AG20443 (cell line): ENCODE measurements at regions not wholly inside any gene's neighbourhood (a gene's known extent, or its start where the extent isn't known, plus 50 kb on each side); places are given as distances from the start of the nearest gene placed in this dataset.
"Not testable (repeated sequence)": the region's sequence is repeated elsewhere in the genome, so short reads cannot be mapped to it uniquely, and the experiment has no call there.

Experiments used
- DNase-seq: peaks from one replicate; pipeline ENCODE4 v3.0.0; 2012; ENCODE audit warnings: low spot score, mixed read lengths

DNA sequence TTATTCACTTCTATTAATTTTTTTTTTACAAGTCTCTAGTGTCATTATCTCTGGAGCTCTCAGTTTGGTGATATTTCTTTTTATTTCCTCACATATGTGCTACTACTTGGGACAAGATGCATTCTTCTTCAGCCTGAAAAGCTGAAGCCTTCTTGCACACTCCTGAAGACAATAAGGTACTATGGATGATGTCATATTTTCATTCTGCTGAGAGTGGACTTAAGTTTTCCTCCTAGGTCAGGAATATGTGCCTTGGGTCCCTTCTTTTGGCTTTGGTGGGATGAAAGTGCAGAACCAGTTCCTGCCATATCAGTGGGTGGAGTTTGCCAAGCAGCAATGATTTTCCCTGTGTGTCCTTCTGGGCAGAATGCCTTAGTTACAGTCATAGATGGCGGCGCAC is 188.7 kb upstream of the EYA4 start:
- DNase-seq: no peak

DNA sequence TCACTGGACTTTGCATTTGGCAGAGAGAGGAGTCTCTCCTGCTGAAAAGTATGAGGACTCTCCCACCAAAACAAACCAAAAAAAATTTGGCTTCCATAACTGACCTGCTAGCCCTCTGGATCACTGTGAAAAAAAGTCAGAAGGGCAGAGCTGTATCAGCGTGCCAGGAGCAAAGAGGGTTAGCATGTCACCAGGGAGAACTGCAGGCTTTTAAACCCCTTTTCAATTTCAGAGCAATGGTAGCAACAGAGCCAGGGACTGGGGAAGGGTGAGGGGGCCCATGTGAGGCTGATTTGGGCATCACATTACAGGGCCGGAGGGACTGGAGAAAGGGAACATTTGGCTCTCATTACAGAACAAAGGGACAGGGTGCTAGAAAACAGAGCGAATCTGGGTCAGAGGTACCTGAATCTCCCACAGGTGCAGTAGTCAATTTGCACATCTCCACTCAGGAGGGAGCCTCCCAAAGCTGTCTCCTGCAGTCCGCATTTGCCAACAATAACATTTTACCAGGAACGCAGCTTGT is 185.7 kb upstream of the EYA4 start:
- DNase-seq: no peak

DNA sequence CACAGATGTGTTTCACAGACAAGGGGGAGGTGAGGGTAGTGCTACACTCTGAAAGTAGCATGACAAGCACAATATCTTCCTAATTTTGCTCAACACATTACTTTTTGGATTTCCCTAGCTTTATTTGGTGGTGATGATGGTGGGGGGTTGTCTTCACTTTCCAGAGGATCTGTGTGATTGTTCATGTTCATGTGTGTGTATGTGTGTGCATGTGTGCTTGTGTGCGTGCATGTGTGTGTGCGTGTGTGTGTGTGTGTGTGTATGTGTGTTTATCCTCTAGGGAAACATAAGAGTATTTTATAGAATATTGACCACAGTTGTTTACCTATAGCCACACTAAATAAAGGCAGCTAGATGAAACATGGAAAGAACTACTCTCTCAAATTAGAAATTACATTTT is 183.8 kb upstream of the EYA4 start:
- no peak for DNase-seq

DNA sequence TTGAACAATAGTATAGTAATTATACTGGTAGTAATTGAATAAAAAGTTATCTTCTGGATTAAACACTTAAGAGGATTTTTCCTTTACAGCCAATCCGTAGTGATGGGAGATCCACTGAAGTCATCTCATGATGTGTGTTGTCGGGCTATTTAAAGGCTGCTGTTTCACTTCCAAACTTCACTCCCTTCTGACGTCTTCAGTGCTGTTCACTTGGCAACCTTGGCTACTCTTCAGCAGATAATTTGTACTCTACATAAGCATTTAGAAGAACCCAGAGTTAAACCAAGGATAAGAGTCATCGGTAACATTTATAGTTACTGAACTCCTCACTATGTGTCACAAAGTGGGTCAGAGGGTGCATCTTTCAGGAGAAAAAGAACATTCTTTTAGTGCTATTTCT is 179.1 kb upstream of the EYA4 start:
- peak; percentile 25 for DNase-seq

DNA sequence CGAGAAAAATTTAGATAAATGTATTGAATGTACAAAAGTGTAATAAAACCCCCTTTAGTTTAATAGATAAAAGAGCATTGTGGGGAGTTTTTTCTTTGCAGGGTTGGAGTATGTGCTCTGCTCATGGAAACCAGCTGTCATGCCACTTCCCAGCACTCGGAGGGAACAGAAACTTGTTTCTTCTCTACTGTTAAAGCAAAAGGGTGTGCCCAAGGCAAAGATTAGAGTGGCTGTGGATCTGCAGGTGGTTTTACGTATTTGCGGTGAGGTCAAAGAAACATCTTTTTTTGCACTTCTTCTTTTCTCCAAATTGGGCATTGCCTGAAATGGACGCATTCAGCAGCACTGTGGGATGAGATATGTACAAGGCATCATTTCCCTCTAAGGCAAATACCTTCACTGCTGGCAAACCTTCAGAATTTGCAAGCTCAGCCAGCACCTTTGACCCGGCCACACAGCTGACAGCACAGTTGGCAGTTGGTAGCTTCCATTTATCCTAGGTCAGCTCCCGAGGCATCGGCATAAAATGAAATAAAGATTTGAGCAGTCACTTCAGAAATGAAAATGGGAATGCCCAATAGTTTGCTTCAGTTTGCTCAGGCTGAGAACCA is 178.4 kb upstream of the EYA4 start:
- no peak for DNase-seq

DNA sequence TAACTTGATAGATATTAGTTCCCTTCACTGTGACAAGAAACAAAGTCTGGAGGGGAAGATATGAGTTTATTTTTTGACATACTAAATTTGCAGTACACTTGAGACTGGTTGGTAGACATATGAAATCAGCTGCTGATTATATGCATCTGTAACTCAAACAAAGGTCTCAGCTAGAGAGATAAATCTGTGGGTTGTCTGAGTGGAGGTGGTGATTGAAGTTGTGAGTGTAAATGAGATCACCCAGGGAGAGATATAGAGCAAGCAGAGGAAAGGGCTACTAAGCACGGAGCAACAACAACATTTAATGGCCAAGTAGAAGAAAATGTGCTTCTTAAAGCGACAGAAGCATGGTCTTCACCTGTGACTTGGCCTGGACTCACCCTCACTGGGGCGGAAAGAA is 173.2 kb upstream of the EYA4 start:
- DNase-seq: no peak

DNA sequence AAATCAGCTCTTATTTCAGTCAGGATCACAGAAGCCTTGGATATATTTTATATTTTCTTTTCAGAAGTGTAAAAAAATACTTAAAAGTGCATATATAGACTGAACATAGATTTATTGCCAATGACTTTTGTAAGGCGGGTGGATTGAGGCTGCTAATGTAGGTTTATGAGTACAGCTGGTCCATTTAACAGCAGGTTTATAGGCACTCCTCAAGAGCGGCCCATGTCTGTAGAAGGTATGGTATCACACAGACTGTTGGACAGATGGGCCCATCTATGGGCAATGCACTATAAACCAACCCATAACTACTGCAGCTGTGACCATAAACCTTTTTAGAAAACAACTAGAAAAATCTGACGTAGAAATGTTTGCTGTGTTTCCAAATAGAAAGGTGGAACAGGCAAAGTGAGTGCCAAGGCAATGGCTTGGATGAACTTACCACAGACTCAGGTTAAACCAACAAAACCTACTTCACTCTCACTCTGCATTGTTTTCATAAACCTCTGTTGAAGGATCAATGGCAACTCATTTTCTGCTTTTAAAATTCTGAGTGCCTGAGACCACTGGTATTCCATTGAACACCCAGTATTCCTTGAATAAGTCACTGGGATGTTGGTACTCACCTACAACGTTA is 170.6 kb upstream of the EYA4 start:
- DNase-seq: no peak

DNA sequence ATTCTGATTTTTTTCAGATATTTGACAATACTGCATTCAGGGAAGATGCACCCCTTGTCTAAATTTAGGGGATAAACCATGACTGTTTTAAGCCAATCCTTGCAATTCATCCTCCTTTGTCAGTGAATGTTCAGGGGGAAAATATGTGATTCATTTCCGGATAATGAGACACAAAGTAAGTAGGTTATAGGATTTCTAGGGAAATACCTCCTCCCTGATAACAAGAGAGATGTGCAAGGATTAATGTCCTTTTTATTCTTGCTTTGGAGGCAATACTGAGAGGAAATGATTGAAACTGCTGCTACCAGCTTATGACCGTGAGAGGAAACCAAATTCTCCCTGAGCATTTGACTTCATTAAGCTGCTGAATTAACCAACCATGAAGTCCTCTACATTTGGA is 161.3 kb upstream of the EYA4 start:
- no peak for DNase-seq

DNA sequence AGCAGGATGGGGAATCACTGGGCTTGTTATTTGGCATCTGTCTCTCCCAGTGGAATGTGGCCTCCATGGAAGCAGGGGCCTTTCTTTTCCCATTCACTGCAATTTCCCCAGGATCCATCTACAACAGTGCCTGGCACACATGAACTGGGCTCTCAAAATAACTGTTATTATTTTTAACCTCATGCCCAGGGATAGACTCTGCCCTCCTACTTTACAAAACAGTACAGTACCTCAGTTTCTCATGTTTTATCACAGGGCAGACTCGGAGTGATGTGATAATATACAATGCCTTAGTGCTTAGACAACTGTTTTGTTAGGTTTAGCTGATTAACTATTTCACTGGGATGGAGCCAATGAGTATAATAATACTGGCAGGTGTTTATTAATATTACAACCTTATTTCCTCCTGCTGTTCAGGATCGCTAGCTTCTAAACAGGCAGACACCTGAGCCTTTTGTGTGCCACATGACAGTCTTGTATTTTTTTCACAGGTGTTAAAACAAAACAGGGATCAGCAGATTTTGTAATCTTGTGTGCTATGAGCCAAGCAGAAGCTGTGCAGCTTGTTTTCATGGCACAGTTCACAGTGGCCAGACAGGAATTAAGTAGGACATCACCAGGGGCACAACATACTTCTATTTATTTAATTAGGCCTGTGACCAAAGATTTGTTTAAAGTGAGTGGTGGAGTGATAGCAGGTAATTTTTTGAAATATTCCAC is 157.7 kb upstream of the EYA4 start:
- no peak for DNase-seq

DNA sequence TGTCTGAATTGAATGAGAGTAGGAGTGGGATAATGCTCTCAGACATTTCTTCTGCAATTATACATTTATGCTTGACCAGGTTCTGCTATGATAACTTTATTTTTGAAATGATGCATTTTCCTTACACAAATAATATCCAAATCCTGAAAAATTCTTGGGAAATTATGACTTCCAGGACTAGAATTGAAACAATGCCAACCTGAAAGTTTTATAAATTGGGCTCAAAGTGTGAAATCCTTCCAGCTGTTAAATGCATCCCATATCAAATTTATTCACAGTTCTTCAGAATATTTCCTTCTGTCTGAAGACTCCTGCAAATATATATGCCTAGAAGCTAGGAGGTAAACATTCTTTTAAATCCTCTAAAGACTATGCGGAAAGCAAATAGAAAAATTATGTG is 155.7 kb upstream of the EYA4 start:
- DNase-seq: no peak

DNA sequence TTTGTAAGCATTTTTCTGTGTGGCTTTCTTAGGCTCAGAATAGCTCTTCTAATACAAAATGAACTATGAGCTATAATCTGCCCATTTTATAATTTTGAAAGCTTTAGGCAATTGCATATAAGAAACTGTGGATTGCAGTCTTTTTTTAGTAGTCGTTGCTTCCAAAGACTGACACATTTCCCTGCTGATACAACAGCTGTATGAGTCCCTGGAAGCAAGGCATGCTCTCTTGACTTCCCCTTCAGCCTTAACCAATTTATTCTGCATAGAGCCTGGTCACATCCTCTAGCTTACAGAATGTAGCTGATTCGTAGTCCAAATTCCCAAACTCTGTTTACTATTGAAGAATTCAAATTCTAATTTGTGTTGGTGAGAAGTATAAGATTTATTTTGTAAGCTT is 155.3 kb upstream of the EYA4 start:
- DNase-seq: no peak

DNA sequence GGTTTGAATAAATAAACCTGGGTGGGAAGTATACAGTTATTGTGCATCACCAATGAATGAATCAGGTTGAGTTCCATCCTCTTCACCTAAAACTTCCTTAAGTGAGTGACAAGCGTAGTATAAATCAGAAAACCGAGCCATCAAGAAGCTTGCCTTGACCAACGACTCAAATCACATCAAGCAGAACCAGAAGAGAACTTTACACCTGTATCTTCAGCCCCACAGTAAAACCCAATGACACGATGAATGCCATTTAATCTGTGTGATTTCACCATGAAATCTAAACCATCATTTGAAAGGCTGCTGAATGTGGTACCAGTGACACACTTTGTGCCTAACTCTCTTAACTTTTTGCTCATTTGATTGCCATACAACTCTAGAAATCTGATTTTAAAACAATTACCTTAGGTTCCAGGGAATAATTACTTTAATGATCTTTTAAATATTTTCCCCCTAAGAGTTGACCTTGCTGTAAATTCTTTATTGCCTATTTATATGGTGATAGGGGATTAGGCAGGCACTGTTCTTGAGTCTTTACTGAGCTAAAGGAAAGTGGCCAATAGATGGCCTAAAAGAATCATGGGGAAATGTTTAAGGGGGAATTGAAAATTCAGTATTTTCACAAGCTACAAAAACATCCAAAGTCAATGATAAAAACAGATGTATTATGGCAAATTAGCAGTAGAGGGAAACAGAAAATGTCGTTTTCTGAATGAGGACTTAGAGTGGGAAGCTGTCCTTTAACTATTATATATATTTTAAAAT is 152.0 kb upstream of the EYA4 start:
- no peak for DNase-seq

DNA sequence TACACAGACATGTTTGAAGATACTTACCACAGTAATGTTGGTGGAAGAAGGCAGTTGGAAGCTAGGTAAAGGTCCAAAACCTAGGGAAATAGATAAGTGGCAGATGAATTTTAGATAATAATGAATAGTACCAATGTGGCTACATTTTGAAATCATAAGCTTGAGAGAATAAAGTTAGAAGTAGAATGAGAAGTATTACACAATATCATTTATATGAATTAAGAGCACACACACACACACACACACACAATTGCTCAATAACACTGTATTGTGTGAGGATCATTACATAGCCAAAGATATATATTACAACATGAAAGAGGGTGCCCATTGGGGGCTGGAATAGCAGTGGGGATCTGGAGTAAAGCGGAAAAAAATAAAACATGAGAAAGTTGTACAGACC is 149.0 kb upstream of the EYA4 start:
- no peak for DNase-seq

DNA sequence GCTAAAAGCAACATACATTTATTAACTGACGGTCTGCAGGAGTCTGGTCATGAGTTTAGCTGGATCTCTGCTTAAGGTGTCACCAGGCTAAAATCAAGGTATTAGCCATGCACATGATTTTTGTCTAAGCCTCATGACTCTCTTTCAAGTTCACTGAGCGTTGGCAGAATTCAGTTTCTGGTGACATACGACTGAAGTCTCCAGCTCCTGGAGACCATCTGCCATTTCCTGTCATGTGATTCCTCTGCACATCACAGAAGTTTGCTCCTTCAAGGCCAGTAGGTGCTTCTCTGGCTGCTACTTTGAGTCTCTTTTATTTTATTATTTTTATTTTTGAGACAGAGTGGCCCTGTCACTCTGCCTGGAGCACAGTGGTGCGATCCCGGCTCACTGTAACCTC is 148.4 kb upstream of the EYA4 start:
- DNase-seq: no peak

DNA sequence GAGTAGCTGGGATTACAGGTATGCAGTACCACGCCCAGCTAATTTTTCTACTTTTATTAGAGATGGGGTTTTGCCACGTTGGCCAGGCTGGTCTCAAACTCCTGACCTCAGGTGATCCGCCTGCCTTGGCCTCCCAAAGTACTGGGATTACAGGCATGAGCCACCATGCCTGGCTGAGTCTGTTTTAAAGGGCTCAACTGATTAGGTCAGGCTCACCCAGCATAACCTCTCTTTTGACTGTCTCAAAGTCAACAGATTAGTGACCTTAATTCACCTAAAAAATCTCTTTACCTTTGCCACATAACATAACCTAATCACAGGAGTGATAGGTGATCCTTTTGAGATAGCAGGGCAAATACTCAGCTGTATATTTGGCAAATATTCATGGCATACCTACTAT is 147.9 kb upstream of the EYA4 start:
- not testable (repeated sequence) for DNase-seq

DNA sequence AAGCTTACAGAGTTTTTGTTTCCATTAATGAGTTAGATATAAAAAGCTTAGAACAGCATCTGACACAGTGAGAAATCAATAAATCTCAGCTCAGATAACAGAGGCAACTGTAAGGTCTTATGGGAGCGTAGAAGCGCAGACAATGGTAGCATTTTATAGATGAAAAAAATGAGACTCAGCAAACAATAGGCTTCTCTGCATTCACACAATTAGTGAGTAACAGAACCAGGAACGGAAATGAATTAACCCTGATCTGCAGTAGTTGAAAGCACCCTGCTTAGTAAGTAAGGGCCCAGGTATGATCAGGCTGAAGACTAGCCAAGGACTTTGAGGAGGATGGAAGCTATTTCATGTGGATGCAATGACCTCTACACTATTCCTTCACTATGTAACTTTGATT is 147.2 kb upstream of the EYA4 start:
- DNase-seq: no peak

DNA sequence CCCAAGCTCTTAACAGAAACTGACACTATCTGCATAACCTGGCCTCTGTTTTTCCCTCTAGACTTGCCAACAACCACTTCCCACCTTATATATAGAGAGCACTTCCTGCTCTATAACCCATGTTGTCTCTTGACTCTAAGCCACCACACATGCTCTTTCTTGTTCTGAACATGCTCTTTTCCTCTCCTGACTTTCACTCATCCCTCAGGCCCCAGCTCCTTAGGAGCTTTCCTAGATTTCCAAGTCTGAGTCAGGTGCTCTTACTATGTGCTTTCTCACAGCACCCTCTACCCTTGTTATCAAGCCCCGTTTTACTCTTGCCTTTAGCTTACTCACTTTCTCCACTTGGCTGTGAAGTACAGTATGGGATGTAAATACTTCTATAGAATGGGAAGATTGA is 143.9 kb upstream of the EYA4 start:
- DNase-seq: no peak

DNA sequence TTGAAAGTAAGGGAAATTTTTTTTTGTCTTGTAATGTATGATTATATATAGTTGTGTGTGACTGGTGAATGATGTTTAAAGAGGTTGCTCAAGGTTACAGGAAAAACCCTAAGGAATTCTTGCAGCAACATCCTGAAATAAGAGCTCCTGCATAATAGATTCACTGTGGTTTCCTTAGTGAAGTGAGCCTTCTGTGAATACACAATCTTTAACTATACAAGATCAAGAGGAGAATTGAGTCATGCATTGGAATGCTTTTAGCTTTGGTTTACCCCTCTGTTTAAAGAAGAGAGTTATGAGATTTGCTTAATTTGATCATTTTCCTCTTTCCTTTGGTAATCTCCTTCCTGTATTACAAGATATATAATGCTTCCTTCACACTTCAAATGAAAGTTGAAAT is 141.6 kb upstream of the EYA4 start:
- no peak for DNase-seq

DNA sequence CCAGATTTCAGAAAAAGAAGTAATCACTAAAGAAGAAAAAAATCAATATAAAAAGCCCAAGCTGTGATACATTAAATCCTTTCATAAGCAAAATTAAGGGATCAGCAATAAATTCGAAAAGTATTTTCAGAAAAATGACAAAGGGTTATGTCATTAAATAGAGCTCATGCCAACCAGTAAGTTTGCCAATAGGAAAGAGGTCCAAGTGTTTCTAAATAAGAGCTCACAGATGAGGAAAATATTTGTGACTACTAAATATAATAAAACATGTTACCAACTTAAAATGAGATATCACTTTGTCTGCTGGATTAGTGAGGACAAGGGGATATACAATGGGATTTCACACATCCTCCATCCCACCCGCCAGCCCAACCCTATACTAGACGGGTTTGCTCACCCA is 140.3 kb upstream of the EYA4 start:
- DNase-seq: no peak

DNA sequence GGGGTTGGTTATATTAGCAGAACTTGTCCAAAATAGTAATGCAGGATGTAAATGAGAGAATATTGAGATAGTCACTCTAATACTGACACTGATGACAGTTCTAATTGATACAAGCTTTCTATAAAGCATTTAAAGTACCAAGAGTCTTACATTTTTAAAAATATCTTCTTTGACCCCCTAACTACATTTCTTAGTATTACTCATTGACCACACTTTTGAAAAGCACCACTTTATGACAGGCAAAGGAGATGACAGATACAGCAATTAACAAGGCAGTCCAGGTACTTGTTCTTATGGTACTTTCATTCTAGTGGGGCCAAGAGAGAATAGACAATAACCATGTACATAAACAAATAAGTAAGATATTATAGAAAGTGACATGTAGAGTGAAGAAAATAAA is 139.4 kb upstream of the EYA4 start:
- DNase-seq: no peak

DNA sequence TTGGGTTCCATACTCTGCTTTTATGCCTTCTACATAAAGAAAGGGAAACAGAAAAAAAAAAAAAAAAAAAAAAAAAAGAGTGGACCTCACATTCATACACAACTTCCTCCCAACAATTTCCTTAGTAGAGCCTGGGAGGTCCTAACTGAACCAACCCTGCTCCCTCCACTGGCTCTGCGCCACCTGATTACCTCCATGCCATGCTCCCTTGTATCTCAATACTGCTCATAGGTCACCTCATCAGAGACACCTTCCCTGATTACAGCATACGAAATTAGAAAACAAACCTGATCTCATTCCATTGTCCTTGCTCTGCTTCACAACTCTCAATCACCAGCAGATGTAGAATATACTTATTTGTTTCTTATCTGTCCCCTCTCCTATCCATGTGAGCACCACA is 134.2 kb upstream of the EYA4 start:
- DNase-seq: no peak

DNA sequence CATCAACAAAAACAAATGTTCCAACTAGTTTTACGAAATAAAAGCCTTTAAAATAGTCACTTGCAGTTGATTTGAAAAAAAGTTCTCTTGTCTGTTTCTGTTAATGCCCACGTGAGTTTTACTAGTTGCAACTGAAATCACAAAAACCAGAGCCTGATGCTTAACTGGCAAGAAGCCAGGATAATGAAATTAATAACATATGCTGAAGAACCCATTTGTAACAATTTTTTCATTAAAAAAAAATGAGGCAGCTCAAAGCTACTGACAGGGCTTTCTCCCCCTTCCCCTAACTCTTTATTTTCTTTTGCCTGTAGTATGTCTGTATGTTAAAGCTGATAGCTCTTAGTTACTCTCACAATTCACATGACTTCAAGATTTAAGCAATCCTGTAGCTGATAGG is 132.7 kb upstream of the EYA4 start:
- DNase-seq: no peak

DNA sequence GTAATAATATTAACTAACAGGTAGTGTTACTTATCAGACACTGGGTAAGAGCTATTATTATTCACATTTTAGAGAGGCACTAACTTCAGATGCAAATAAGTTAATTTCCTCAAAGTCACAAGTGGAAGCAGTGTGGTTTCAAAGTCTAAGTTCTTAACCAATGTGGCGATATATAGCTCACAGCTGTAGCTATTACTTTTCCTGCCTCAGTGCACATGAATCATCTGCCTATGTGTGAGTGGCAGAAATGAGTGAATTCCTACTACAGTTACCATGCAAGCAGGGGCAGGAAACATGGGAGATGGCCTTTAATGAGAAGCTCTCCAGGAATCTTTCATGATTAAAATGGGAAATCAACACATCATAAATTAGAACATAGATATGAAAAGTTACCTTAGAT is 126.2 kb upstream of the EYA4 start:
- DNase-seq: no peak
